H1 (cell line): ENCODE measurements at regions not wholly inside any gene's neighbourhood (a gene's known extent, or its start where the extent isn't known, plus 50 kb on each side); places are given as distances from the start of the nearest gene placed in this dataset. TPM values are rescaled to one million over a fixed set of nuclear protein-coding genes. Genes with fewer than 3 reads are reported as not detected.

Experiments used
- small RNA-seq: library from polyadenylated mRNA; stranded (forward); fragments of <200 nt; extraction: miRNeasy Mini kit (QIAGEN cat#:217004); gene quantifications from one replicate; pipeline ENCODE3, GENCODE V24; 2013; ENCODE audit not compliant: insufficient read depth

Small RNAs in the stretch of these regions (small RNA-seq; reads per million reads assigned to genes)
- not detected for gene AC008033.2
